IPS DF 19.7 (cell line): ENCODE measurements at regions not wholly inside any gene's neighbourhood (a gene's known extent, or its start where the extent isn't known, plus 50 kb on each side); places are given as distances from the start of the nearest gene placed in this dataset.
"Not testable (repeated sequence)": the region's sequence is repeated elsewhere in the genome, so short reads cannot be mapped to it uniquely, and the experiment has no call there.

Experiments
- DNase-seq: peaks from one replicate; pipeline ENCODE4 v3.0.0-alpha.2; 2013; ENCODE audit warnings: low read depth, low spot score

- DNase-seq = not testable (repeated sequence)
These were observed 57.0 kb upstream of the COBL start for GRCh38 chr7:51373607-51374006.

DNA sequence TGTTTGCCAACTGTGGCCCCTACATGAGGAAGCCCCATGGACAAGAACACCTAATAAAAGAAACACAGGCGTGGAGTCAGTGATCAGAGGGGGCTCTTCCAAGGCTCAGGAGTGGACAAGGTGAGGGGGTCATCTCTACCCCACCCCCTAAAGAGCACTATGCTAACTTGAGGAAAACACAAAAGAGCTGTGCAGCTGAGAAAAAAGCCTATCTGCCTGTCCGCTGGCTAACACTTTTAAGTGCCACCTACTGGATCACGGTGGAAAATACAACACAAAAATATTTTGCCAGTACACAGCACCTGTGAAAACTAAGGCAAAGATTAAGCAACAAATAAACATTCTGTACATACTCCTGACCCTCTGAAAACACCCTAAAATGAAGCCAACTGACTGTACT is 53.1 kb upstream of the COBL start:
- no peak for DNase-seq

GRCh38 chr7:51369228-51369627 is 52.6 kb upstream of the COBL start:
- DNase-seq = not testable (repeated sequence)

- DNase-seq = no peak
These were observed 51.7 kb upstream of the COBL start for GRCh38 chr7:51368334-51368733.

GRCh38 chr7:51367614-51367968 is 51.0 kb upstream of the COBL start:
- DNase-seq = no peak

- DNase-seq = peak; percentile 80
These were observed 50.5 kb upstream of the COBL start for GRCh38 chr7:51366930-51367613.
